Fibroblast of lung (primary cell): ENCODE measurements at regions not wholly inside any gene's neighbourhood (a gene's known extent, or its start where the extent isn't known, plus 50 kb on each side); places are given as distances from the start of the nearest gene placed in this dataset.

ENCODE experiments used
- EZH2 ChIP-seq: IDR thresholded peaks from 2 replicates; pipeline ENCODE4 v1.5.1; 2012; ENCODE audit warnings: low read length, control low read depth, mild to moderate bottlenecking; ENCODE audit errors: missing control alignments
- TF ChIP-seq, protein P1 (sequence below), 2 donors: IDR thresholded peaks in 1 of 2; conservative IDR thresholded peaks in 1 of 2; 1 replicate in 1 of 2; 2 replicates in 1 of 2; pipeline ENCODE4 v1.5.1; 2011 to 2012; ENCODE audit warnings: low read length in 2 of 2, control low read depth in 1 of 2, inconsistent platforms in 1 of 2, low read depth in 1 of 2, mild to moderate bottlenecking in 1 of 2

DNA sequence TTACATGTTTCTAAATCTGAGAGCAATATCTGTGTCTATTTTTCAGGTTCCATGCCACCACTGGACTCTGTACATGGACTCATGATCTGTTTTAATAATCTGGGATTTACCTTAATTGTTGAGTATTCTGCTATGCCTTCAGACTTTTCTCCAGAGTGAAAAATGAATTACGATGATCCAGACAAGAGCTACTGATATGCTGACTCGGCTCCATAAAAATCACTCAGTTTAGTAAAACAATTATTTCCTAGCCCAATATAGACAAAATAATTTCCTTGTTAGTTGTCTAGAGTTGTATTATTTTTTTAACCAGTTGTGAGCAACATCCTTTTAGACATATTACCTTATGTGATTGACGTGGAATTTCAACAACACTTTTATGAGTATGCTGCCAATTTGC is 736.8 kb downstream of the RFPL4B start:
- TF ChIP-seq, protein P1, sequence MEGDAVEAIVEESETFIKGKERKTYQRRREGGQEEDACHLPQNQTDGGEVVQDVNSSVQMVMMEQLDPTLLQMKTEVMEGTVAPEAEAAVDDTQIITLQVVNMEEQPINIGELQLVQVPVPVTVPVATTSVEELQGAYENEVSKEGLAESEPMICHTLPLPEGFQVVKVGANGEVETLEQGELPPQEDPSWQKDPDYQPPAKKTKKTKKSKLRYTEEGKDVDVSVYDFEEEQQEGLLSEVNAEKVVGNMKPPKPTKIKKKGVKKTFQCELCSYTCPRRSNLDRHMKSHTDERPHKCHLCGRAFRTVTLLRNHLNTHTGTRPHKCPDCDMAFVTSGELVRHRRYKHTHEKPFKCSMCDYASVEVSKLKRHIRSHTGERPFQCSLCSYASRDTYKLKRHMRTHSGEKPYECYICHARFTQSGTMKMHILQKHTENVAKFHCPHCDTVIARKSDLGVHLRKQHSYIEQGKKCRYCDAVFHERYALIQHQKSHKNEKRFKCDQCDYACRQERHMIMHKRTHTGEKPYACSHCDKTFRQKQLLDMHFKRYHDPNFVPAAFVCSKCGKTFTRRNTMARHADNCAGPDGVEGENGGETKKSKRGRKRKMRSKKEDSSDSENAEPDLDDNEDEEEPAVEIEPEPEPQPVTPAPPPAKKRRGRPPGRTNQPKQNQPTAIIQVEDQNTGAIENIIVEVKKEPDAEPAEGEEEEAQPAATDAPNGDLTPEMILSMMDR (conservative IDR thresholded peaks at IDR 0.05 in 1 of 2, IDR thresholded peaks at IDR 0.05 in 1 of 2; ENCODE audit: low read depth in 1 of 2, low read length in 2 of 2), result no peak
- TF ChIP-seq EZH2, result no peak
